Stomach (tissue), 4 donors: ENCODE measurements at regions not wholly inside any gene's neighbourhood (a gene's known extent, or its start where the extent isn't known, plus 50 kb on each side); places are given as distances from the start of the nearest gene placed in this dataset.

Source experiments
- POLR2A ChIP-seq, 4 donors: fragments of 450-650 bp; IDR thresholded peaks; one replicate each; pipeline ENCODE4 v1.6.1; 2016; ENCODE audit warnings: antibody characterized with exemption in 4 of 4, control low read depth in 2 of 4, mild to moderate bottlenecking in 1 of 4, moderate library complexity in 1 of 4
- TF ChIP-seq, protein P1 (sequence below), 7 experiments: fragments of 450-650 bp in 4 of 7; fragments of 200-600 bp in 3 of 7; sonication (generic) in 3 of 7; IDR thresholded peaks; one replicate each; pipeline ENCODE4 v1.5.1; 2016 to 2019; ENCODE audit warnings: antibody characterized with exemption in 7 of 7, control low read depth in 2 of 7, mild to moderate bottlenecking in 1 of 7

DNA sequence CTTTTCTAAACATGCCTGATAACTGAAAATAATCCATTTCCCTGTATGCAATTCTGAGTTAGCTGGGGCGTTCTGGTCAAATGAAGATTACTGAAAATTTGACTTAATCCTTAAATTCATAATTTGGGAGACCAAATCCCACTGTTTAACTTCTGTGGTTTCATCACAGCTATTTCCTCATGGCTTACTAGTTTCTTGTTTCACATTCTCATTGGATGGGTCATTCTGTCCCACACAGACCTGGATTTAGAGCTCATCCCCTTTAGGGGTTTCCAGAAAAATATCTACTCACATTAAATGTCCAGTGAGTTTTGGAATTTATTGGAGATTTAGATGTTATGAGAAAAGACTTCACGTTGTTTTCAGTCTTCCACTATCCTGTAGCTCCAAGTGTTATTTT is 709.3 kb upstream of the KLHL1 start:
- no peak for TF ChIP-seq POLR2A (IDR thresholded peaks at IDR 0.05)
- TF ChIP-seq, protein P1, sequence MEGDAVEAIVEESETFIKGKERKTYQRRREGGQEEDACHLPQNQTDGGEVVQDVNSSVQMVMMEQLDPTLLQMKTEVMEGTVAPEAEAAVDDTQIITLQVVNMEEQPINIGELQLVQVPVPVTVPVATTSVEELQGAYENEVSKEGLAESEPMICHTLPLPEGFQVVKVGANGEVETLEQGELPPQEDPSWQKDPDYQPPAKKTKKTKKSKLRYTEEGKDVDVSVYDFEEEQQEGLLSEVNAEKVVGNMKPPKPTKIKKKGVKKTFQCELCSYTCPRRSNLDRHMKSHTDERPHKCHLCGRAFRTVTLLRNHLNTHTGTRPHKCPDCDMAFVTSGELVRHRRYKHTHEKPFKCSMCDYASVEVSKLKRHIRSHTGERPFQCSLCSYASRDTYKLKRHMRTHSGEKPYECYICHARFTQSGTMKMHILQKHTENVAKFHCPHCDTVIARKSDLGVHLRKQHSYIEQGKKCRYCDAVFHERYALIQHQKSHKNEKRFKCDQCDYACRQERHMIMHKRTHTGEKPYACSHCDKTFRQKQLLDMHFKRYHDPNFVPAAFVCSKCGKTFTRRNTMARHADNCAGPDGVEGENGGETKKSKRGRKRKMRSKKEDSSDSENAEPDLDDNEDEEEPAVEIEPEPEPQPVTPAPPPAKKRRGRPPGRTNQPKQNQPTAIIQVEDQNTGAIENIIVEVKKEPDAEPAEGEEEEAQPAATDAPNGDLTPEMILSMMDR (IDR thresholded peaks at IDR 0.05), result no peak
